ENCODE measurements at regions not wholly inside any gene's neighbourhood (a gene's known extent, or its start where the extent isn't known, plus 50 kb on each side); places are given as distances from the start of the nearest gene placed in this dataset.

- no peak for TF ChIP-seq TOX (CRISPR knock-in tag; IDR thresholded peaks at IDR 0.05; ENCODE audit: borderline replicate concordance)
- TF ChIP-seq ZFP3 (CRISPR knock-in tag; IDR thresholded peaks at IDR 0.05), result no peak
- no peak for TF ChIP-seq PATZ1 (CRISPR knock-in tag; IDR thresholded peaks at IDR 0.05; ENCODE audit: borderline replicate concordance)
- no peak for TF ChIP-seq ZFP30 (CRISPR knock-in tag; IDR thresholded peaks at IDR 0.05)
- no peak for TF ChIP-seq ISL1 (CRISPR knock-in tag; IDR thresholded peaks at IDR 0.05)
- no peak for TF ChIP-seq ARNTL (CRISPR knock-in tag; IDR thresholded peaks at IDR 0.05; ENCODE audit: borderline replicate concordance, low read depth)
- no peak for TF ChIP-seq TCF4 (CRISPR knock-in tag; IDR thresholded peaks at IDR 0.05; ENCODE audit: borderline replicate concordance)
- no peak for TF ChIP-seq GLIS3 (CRISPR knock-in tag; IDR thresholded peaks at IDR 0.05)
- no peak for TF ChIP-seq CSRNP3 (CRISPR knock-in tag; IDR thresholded peaks at IDR 0.05)
- no peak for TF ChIP-seq TSHZ2 (CRISPR knock-in tag; IDR thresholded peaks at IDR 0.05)
- no peak for TF ChIP-seq ZNF565 (CRISPR knock-in tag; conservative IDR thresholded peaks at IDR 0.05; ENCODE audit: low read depth)
Observed at GRCh38 chr2:54053830-54054229, 61.6 kb upstream of the ACYP2 start.

Measured in SK-N-SH treated with all-trans-retinoic acid at 6 μM for 48 hours (cell line).